Activated effector memory CD4-positive, alpha-beta T cell treated with anti-CD3 and anti-CD28 coated beads, Interleukin-2, amount 50 U/mL, for 16 hours (primary cell): ENCODE measurements at regions not wholly inside any gene's neighbourhood (a gene's known extent, or its start where the extent isn't known, plus 50 kb on each side); places are given as distances from the start of the nearest gene placed in this dataset.
"Not testable (repeated sequence)": the region's sequence is repeated elsewhere in the genome, so short reads cannot be mapped to it uniquely, and the experiment has no call there.

ENCODE experiments used
- DNase-seq: peaks from one replicate; pipeline ENCODE4 v3.0.0-alpha.2; 2020

GRCh38 chr4:151874328-151874727 is 113.5 kb upstream of the GATB start:
- no peak for DNase-seq

- DNase-seq, result no peak
Observed at GRCh38 chr4:151866592-151866918, 105.7 kb upstream of the GATB start.

GRCh38 chr4:151865744-151866591 is 105.2 kb upstream of the GATB start:
- DNase-seq, result no peak

GRCh38 chr4:151865312-151865711 is 104.5 kb upstream of the GATB start:
- DNase-seq, result no peak

- DNase-seq, result no peak
Observed at GRCh38 chr4:151864068-151864467, 103.3 kb upstream of the GATB start.

GRCh38 chr4:151862766-151863165 is 102.0 kb upstream of the GATB start:
- DNase-seq, result no peak

GRCh38 chr4:151860561-151861093 is 99.8 kb upstream of the GATB start:
- DNase-seq, result no peak

GRCh38 chr4:151859641-151860040 is 98.8 kb upstream of the GATB start:
- no peak for DNase-seq

- DNase-seq, result no peak
Observed at GRCh38 chr4:151858356-151858755, 97.5 kb upstream of the GATB start.

- DNase-seq, result no peak
Observed at GRCh38 chr4:151857368-151857767, 96.6 kb upstream of the GATB start.

GRCh38 chr4:151855747-151856146 is 94.9 kb upstream of the GATB start:
- DNase-seq, result no peak

GRCh38 chr4:151854731-151855130 is 93.9 kb upstream of the GATB start:
- DNase-seq, result no peak

- DNase-seq, result no peak
Observed at GRCh38 chr4:151853034-151853433, 92.2 kb upstream of the GATB start.

GRCh38 chr4:151852202-151852601 is 91.4 kb upstream of the GATB start:
- no peak for DNase-seq

GRCh38 chr4:151851354-151851753 is 90.5 kb upstream of the GATB start:
- no peak for DNase-seq

GRCh38 chr4:151850791-151851213 is 90.0 kb upstream of the GATB start:
- DNase-seq, result no peak

- DNase-seq, result not testable (repeated sequence)
Observed at GRCh38 chr4:151845551-151845950, 84.7 kb upstream of the GATB start.

- DNase-seq, result no peak
Observed at GRCh38 chr4:151842430-151843079, 81.7 kb upstream of the GATB start.

- DNase-seq, result no peak
Observed at GRCh38 chr4:151841107-151841506, 80.3 kb upstream of the GATB start.

- no peak for DNase-seq
Observed at GRCh38 chr4:151835467-151835866, 74.7 kb upstream of the GATB start.

GRCh38 chr4:151833174-151833573 is 72.4 kb upstream of the GATB start:
- DNase-seq, result no peak

- no peak for DNase-seq
Observed at GRCh38 chr4:151831526-151831925, 70.7 kb upstream of the GATB start.

- no peak for DNase-seq
Observed at GRCh38 chr4:151830168-151830567, 69.4 kb upstream of the GATB start.

GRCh38 chr4:151829309-151829708 is 68.5 kb upstream of the GATB start:
- no peak for DNase-seq
